Keratinocyte (primary cell): ENCODE measurements at regions not wholly inside any gene's neighbourhood (a gene's known extent, or its start where the extent isn't known, plus 50 kb on each side); places are given as distances from the start of the nearest gene placed in this dataset.

Experiments used
- CTCF ChIP-seq, 3 experiments: IDR thresholded peaks in 1 of 3; conservative IDR thresholded peaks in 1 of 3; optimal IDR thresholded peaks in 1 of 3; 2 replicates in 2 of 3; 3 replicates in 1 of 3; pipeline versions ENCODE3 to v1.5.1; 2011; ENCODE audit warnings: low read length in 3 of 3, mild to moderate bottlenecking in 3 of 3, moderate library complexity in 2 of 3, control low read depth in 1 of 3, inconsistent platforms in 1 of 3; ENCODE audit not compliant: insufficient read depth in 2 of 3; ENCODE audit errors: extremely low read depth in 1 of 3
- EZH2 ChIP-seq: IDR thresholded peaks from one replicate; pipeline ENCODE4 v1.6.1; 2012; ENCODE audit warnings: inconsistent platforms, mild to moderate bottlenecking, low read length, moderate library complexity

DNA sequence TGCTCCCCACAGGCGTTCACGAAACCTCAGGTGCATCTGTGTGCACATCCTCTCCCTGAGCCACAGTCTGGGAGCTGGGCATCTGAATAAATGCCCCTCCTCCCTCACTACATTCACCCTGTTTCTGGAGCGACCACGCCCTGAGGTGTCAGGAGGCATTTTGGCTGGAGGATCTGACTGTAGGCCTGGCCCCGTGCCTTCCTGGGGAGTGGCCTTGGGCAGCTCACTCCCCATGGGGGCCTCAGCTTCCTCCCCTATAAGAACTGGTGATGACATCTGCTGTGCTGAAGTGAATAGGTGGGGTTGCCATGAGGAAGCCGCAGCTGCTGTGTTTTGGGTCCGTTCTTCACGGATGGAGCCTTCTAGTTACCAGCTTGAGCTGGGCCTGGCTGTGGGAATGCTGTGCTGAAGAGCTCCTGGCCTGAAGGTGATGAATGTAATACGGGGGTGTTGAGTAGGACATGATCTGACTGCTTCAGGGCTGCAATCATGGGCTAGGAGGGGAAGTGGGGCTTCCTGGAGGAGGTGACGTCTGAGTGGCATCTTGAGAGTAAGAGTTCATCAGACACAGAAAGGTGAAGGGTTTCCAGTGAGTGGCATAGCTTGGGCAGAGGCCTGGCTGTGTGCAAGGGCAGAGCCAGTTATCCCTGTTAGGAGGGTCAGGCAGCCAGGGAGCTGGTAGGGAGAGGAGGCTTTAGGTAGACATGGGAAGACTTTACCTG is 58.2 kb downstream of the GLI2 start:
- TF ChIP-seq CTCF (optimal IDR thresholded peaks at IDR 0.05 in 1 of 3, IDR thresholded peaks at IDR 0.05 in 1 of 3, conservative IDR thresholded peaks at IDR 0.05 in 1 of 3; ENCODE audit: extremely low read depth in 1 of 3, insufficient read depth in 2 of 3, low read length in 3 of 3) (no peak), EZH2 (no peak)
